ENCODE measurements at regions not wholly inside any gene's neighbourhood (a gene's known extent, or its start where the extent isn't known, plus 50 kb on each side); places are given as distances from the start of the nearest gene placed in this dataset.

DNA sequence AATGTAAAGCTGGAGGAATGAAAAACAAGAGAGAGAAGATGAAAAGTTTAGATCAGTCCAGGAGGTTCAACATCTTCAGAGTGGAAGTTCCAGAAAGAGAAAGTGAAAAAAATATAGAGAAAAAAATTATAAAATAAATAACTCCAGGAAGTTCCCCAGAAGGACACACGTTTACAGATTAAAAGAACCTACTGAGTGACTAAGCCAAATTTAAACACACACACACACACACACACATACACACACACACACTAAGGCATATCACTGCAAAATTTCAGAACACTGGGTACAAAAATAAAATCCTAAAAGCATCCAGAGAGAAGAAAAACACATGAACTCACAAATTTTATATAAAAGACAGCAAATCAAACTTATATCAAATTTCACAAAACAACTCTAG, 85.9 kb upstream of the PMAIP1 start:
- Histone ChIP-seq H3K9ac (ENCODE audit: low read length) (no peak overlapping the region), H3K27ac (ENCODE audit: low read length) (no peak overlapping the region), H3K4me3 (ENCODE audit: low read length) (no peak overlapping the region), H3K9me3 (ENCODE audit: insufficient read depth, low read length) (no peaks in the 10 kb centered on the region), H3K4me1 (ENCODE audit: low read length) (no peaks in the 10 kb centered on the region), H3K36me3 (replicated peaks; ENCODE audit: low read depth, low read length) (no peaks in the 10 kb centered on the region), H4K20me1 (ENCODE audit: insufficient read depth, low read length) (no peaks in the 10 kb centered on the region), H3K79me2 (ENCODE audit: low read length) (no peaks in the 10 kb centered on the region), H2AFZ (ENCODE audit: low read depth, low read length) (no peak overlapping the region), H3K27me3 (ENCODE audit: low read depth, low read length) (peaks cover 24% of the 10 kb centered on the region), H3K4me2 (ENCODE audit: low read length) (no peak overlapping the region)
- TF ChIP-seq EZH2phosphoT487 (IDR thresholded peaks at IDR 0.05; ENCODE audit: low read depth), result no peak
- TF ChIP-seq, protein P1, sequence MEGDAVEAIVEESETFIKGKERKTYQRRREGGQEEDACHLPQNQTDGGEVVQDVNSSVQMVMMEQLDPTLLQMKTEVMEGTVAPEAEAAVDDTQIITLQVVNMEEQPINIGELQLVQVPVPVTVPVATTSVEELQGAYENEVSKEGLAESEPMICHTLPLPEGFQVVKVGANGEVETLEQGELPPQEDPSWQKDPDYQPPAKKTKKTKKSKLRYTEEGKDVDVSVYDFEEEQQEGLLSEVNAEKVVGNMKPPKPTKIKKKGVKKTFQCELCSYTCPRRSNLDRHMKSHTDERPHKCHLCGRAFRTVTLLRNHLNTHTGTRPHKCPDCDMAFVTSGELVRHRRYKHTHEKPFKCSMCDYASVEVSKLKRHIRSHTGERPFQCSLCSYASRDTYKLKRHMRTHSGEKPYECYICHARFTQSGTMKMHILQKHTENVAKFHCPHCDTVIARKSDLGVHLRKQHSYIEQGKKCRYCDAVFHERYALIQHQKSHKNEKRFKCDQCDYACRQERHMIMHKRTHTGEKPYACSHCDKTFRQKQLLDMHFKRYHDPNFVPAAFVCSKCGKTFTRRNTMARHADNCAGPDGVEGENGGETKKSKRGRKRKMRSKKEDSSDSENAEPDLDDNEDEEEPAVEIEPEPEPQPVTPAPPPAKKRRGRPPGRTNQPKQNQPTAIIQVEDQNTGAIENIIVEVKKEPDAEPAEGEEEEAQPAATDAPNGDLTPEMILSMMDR (IDR thresholded peaks at IDR 0.05; ENCODE audit: low read depth, low read length), result no peak

- no peak overlapping the region for H3K4me3 ChIP-seq (ENCODE audit: low read length)
- no peaks in the 10 kb centered on the region for H3K36me3 ChIP-seq (replicated peaks; ENCODE audit: low read depth, low read length)
- H4K20me1 ChIP-seq (ENCODE audit: insufficient read depth, low read length), result no peaks in the 10 kb centered on the region
- H3K27me3 ChIP-seq (ENCODE audit: low read depth, low read length), result peaks cover 24% of the 10 kb centered on the region
- no peaks in the 10 kb centered on the region for H3K79me2 ChIP-seq (ENCODE audit: low read length)
- no peak overlapping the region for H3K4me2 ChIP-seq (ENCODE audit: low read length)
- no peaks in the 10 kb centered on the region for H3K9me3 ChIP-seq (ENCODE audit: insufficient read depth, low read length)
- no peak overlapping the region for H3K27ac ChIP-seq (ENCODE audit: low read length)
- H2AFZ ChIP-seq (ENCODE audit: low read depth, low read length), result no peak overlapping the region
- no peaks in the 10 kb centered on the region for H3K4me1 ChIP-seq (ENCODE audit: low read length)
- no peak overlapping the region for H3K9ac ChIP-seq (ENCODE audit: low read length)
- TF ChIP-seq, protein P1 (IDR thresholded peaks at IDR 0.05; ENCODE audit: low read depth, low read length), result no peak
- TF ChIP-seq EZH2phosphoT487 (IDR thresholded peaks at IDR 0.05; ENCODE audit: low read depth), result no peak
Observed at GRCh38 chr18:59810735-59811520, 88.9 kb upstream of the PMAIP1 start.

DNA sequence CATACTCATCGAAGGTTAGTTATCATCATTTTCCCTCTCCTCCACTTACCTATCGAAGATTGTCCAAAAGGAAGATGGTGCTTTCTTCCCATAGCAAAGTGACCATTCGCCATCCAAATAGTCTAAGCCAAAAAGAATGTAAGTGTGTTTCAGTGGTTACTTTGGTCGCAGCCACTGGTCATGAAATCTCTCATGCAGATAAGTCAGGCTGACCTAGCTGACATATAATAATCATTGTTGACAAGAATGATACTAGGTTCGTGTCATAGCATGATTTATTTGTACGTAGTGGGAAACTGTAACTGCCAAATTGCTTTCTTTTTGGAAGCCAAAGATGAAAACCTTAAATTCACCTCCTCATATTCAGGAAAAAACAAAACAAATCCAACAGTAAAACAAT, 89.6 kb upstream of the PMAIP1 start:
- no peaks in the 10 kb centered on the region for H3K9me3 ChIP-seq (ENCODE audit: insufficient read depth, low read length)
- no peak overlapping the region for H3K27ac ChIP-seq (ENCODE audit: low read length)
- H3K79me2 ChIP-seq (ENCODE audit: low read length), result no peaks in the 10 kb centered on the region
- no peak for TF ChIP-seq EZH2phosphoT487 (IDR thresholded peaks at IDR 0.05; ENCODE audit: low read depth)
- TF ChIP-seq, protein P1 (IDR thresholded peaks at IDR 0.05; ENCODE audit: low read depth, low read length), result no peak
- H3K4me3 ChIP-seq (ENCODE audit: low read length), result no peak overlapping the region
- H3K9ac ChIP-seq (ENCODE audit: low read length), result no peak overlapping the region
- no peaks in the 10 kb centered on the region for H3K4me1 ChIP-seq (ENCODE audit: low read length)
- H2AFZ ChIP-seq (ENCODE audit: low read depth, low read length), result no peak overlapping the region
- H3K36me3 ChIP-seq (replicated peaks; ENCODE audit: low read depth, low read length), result no peaks in the 10 kb centered on the region
- no peak overlapping the region for H3K4me2 ChIP-seq (ENCODE audit: low read length)
- no peaks in the 10 kb centered on the region for H4K20me1 ChIP-seq (ENCODE audit: insufficient read depth, low read length)
- H3K27me3 ChIP-seq (ENCODE audit: low read depth, low read length), result peaks cover 24% of the 10 kb centered on the region

DNA sequence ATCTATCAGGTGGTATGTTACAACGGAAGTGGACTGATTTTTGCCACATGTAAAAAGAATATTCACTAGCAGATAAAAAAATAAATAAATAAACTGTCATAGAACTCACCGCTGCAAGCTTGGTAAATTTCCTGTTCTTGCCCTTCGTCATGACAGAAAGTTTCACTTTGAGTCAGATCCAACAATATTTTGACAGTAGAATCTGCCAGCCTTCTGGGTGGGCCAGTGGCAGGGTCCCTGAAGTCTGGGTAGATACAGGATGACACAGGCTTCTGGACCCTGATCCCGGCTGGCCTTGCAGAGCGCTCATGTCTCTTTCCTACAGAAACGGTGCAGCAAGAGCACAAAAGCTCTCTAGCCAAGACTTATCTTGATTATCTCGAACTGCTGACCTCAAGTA, 97.8 kb upstream of the PMAIP1 start:
- Histone ChIP-seq H3K79me2 (ENCODE audit: low read length) (no peaks in the 10 kb centered on the region), H3K27me3 (ENCODE audit: low read depth, low read length) (no peaks in the 10 kb centered on the region), H3K9ac (ENCODE audit: low read length) (no peak overlapping the region), H3K9me3 (ENCODE audit: insufficient read depth, low read length) (no peaks in the 10 kb centered on the region), H2AFZ (ENCODE audit: low read depth, low read length) (no peak overlapping the region), H3K4me1 (ENCODE audit: low read length) (peaks cover 10% of the 10 kb centered on the region), H3K27ac (ENCODE audit: low read length) (no peak overlapping the region), H3K4me2 (ENCODE audit: low read length) (peak overlapping the region; percentile 52), H4K20me1 (ENCODE audit: insufficient read depth, low read length) (no peaks in the 10 kb centered on the region), H3K36me3 (replicated peaks; ENCODE audit: low read depth, low read length) (no peaks in the 10 kb centered on the region), H3K4me3 (ENCODE audit: low read length) (no peak overlapping the region)
- TF ChIP-seq, protein P1 (IDR thresholded peaks at IDR 0.05; ENCODE audit: low read depth, low read length), result no peak
- TF ChIP-seq EZH2phosphoT487 (IDR thresholded peaks at IDR 0.05; ENCODE audit: low read depth), result no peak
